PC-3 (cell line): ENCODE measurements at regions not wholly inside any gene's neighbourhood (a gene's known extent, or its start where the extent isn't known, plus 50 kb on each side); places are given as distances from the start of the nearest gene placed in this dataset.

Experiments used
- ATAC-seq: fragments of 200-7000 bp; cut with Tn5 transposase; 2 replicates; pipeline ENCODE4 v1.9.1; 2020; ENCODE audit warnings: mild to moderate bottlenecking, moderate library complexity
- BruUV-seq: library from RNA; stranded (reverse); fragments of 400-500 nt; replicated peaks from 2 replicates; lab custom pipeline; 2021; lab: Mats Ljungman, UMichigan
- CTCF ChIA-PET: fragments of 300-600 bp; sonication (Branson Sonifier 250); formaldehyde crosslinking; loops from one replicate; lab custom pipeline; 2022; ENCODE audit warnings: antibody characterized with exemption; lab: Charles Lee
- POLR2A ChIA-PET: fragments of 300-600 bp; sonication (Branson Sonifier 250); formaldehyde crosslinking; loops from one replicate; lab custom pipeline; 2022; ENCODE audit warnings: antibody characterized with exemption; ENCODE audit not compliant: unreplicated experiment; lab: Charles Lee
- DNase-seq: peaks from one replicate; pipeline ENCODE4 v3.0.0-alpha.2; 2015
- H2AFZ ChIP-seq: fragments of 300-600 bp; sonication (generic); 2 replicates; pipeline ENCODE4 v1.6.0; 2016; ENCODE audit warnings: antibody characterized with exemption, low read length
- H3F3A ChIP-seq: fragments of 300-600 bp; sonication (generic); one replicate; pipeline ENCODE4 v1.6.0; 2017; ENCODE audit warnings: antibody characterized with exemption, low read length, control low read depth, mild to moderate bottlenecking; ENCODE audit not compliant: unreplicated experiment
- H3K27ac ChIP-seq: fragments of 300-600 bp; sonication (generic); 2 replicates; pipeline ENCODE4 v1.5.1; 2016; ENCODE audit warnings: mild to moderate bottlenecking, low read length
- H3K27me3 ChIP-seq: fragments of 300-600 bp; sonication (generic); 2 replicates; pipeline ENCODE4 v1.6.1; 2016; ENCODE audit warnings: low read length, mixed read lengths
- H3K36me3 ChIP-seq: fragments of 300-600 bp; sonication (generic); 2 replicates; pipeline ENCODE4 v1.6.1; 2016; ENCODE audit warnings: low read depth, mixed run types, low read length, mixed read lengths
- H3K4me1 ChIP-seq: fragments of 300-600 bp; sonication (generic); 2 replicates; pipeline ENCODE4 v1.5.1; 2016; ENCODE audit warnings: low read length; ENCODE audit not compliant: insufficient read depth
- H3K4me2 ChIP-seq: fragments of 300-600 bp; sonication (generic); 2 replicates; pipeline ENCODE4 v1.6.0; 2016; ENCODE audit warnings: low read length
- H3K4me3 ChIP-seq: fragments of 300-600 bp; sonication (generic); 2 replicates; pipeline ENCODE4 v1.5.1; 2016; ENCODE audit warnings: mild to moderate bottlenecking, low read length, mixed read lengths
- H3K79me2 ChIP-seq: fragments of 300-600 bp; sonication (generic); 2 replicates; pipeline ENCODE4 v1.6.1; 2017; ENCODE audit warnings: low read length, mixed read lengths
- H3K9ac ChIP-seq: fragments of 300-600 bp; sonication (generic); 2 replicates; pipeline ENCODE4 v1.6.0; 2016; ENCODE audit warnings: mild to moderate bottlenecking, low read length
- H3K9me2 ChIP-seq: fragments of 300-600 bp; sonication (generic); replicated peaks from 2 replicates; pipeline ENCODE4 v1.6.1; 2016; ENCODE audit warnings: mixed run types, low read length, mixed read lengths
- H3K9me3 ChIP-seq: fragments of 300-600 bp; sonication (generic); 2 replicates; pipeline ENCODE4 v1.6.1; 2016; ENCODE audit warnings: low read length, mixed read lengths
- H4K20me1 ChIP-seq: fragments of 300-600 bp; sonication (generic); 2 replicates; pipeline ENCODE4 v1.6.1; 2016; ENCODE audit warnings: low read length, mixed read lengths
- EZH2 ChIP-seq: fragments of 300-600 bp; sonication (generic); IDR thresholded peaks from one replicate; pipeline ENCODE4 v1.6.1; 2017; ENCODE audit warnings: antibody characterized with exemption, mild to moderate bottlenecking, low read length; ENCODE audit not compliant: unreplicated experiment
- EZH2phosphoT487 ChIP-seq: fragments of 300-600 bp; sonication (generic); IDR thresholded peaks from 2 replicates; pipeline ENCODE4 v1.6.1; 2018; ENCODE audit warnings: mild to moderate bottlenecking, antibody characterized with exemption, low read length, borderline replicate concordance
- intact Hi-C: fragments of 100-400 bp; cut with micrococcal nuclease; formaldehyde crosslinking; loops from 2 replicates; pipeline ENCODE4 v1.9.0; 2023
- TF ChIP-seq, protein P1 (sequence below): fragments of 300-600 bp; sonication (generic); conservative IDR thresholded peaks from 2 replicates; pipeline ENCODE4 v1.5.1; 2017; ENCODE audit warnings: antibody characterized with exemption, low read depth, mild to moderate bottlenecking, low read length

DNA sequence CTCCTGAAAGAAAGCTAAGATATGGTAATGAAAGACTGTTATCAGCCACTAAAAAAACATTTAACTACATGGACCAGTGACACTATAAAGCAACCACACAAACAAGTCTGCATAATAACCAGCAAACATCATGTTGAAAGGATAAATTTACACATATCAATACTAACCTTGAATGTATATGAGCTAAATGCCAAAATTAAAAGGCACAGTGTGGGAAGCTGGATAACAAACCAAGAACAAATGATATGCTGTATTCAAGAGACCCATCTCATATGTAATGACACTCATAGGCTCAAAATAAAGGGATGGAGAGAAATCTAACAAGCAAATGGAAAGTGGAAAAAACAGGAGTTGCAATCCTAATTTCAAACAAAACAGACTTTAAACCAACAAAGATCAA, 213.1 kb upstream of the CDH2 start:
- Histone ChIP-seq H3K4me1 (no peaks in the 10 kb centered on the region), H3K27me3 (no peaks in the 10 kb centered on the region), H4K20me1 (no peaks in the 10 kb centered on the region), H2AFZ (no peak overlapping the region), H3K4me2 (no peak overlapping the region), H3K9ac (no peak overlapping the region), H3K4me3 (no peak overlapping the region), H3F3A (no peaks in the 10 kb centered on the region), H3K27ac (no peak overlapping the region), H3K79me2 (no peaks in the 10 kb centered on the region), H3K9me3 (0 out of 2 replicates have a peak, but pooled peaks cover 7% of the 10 kb centered on the region), H3K36me3 (no peaks in the 10 kb centered on the region), H3K9me2 (no peaks in the 10 kb centered on the region)
- no peak for TF ChIP-seq EZH2phosphoT487
- no peak for TF ChIP-seq EZH2
- TF ChIP-seq, protein P1, sequence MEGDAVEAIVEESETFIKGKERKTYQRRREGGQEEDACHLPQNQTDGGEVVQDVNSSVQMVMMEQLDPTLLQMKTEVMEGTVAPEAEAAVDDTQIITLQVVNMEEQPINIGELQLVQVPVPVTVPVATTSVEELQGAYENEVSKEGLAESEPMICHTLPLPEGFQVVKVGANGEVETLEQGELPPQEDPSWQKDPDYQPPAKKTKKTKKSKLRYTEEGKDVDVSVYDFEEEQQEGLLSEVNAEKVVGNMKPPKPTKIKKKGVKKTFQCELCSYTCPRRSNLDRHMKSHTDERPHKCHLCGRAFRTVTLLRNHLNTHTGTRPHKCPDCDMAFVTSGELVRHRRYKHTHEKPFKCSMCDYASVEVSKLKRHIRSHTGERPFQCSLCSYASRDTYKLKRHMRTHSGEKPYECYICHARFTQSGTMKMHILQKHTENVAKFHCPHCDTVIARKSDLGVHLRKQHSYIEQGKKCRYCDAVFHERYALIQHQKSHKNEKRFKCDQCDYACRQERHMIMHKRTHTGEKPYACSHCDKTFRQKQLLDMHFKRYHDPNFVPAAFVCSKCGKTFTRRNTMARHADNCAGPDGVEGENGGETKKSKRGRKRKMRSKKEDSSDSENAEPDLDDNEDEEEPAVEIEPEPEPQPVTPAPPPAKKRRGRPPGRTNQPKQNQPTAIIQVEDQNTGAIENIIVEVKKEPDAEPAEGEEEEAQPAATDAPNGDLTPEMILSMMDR: no peak
- ATAC-seq (no peak), DNase-seq (no peak)
- no TSS peak for BruUV-seq
- CTCF ChIA-PET: no interaction called here
- intact Hi-C loops: no loop called here
- POLR2A ChIA-PET: no interaction called here

DNA sequence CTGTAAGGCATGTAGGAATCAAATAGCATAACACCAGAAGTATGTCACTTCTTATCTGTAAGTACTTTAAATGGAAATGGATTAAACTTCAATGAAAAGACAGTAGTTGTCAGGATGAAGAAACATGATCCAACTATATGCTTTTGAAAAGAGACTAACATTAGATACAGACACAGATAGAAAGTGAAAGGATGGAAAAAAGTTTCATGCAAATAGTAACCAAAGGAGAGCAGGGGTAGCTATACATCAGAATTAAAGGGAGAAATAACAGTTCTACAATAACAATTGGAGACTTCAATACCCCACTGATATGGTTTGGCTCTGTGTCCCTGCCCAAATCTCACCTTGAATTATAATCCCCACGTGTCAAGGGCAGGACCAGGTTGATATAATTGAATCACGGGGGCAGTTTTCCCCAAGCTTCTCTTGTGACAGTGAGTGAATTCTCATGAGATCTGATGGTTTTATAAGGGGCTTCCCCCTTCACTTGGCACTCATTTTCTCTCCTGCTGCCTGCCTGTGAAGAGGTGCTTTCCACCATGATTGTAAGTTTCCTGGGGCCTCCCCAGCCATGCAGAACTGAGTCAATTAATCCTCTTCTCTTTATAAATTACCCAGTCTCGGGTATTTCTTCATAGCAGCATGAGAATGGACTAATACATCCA, 205.4 kb upstream of the CDH2 start:
- H3K36me3 ChIP-seq: no peaks in the 10 kb centered on the region
- H3K9me3 ChIP-seq: no peaks in the 10 kb centered on the region
- H3F3A ChIP-seq: no peaks in the 10 kb centered on the region
- no peak for DNase-seq
- no peaks in the 10 kb centered on the region for H3K4me1 ChIP-seq
- H3K27ac ChIP-seq: no peak overlapping the region
- H3K9ac ChIP-seq: no peak overlapping the region
- no peaks in the 10 kb centered on the region for H3K9me2 ChIP-seq
- no peak overlapping the region for H3K4me3 ChIP-seq
- no TSS peak for BruUV-seq
- no peak overlapping the region for H2AFZ ChIP-seq
- POLR2A ChIA-PET: interaction anchor here (0.7 kb wide), 1 partner anchor 9 kb away, joined by 3 read pairs; no protein-coding TSS in a partner anchor
- no peak overlapping the region for H3K4me2 ChIP-seq
- no peak for TF ChIP-seq EZH2
- TF ChIP-seq, protein P1: no peak
- TF ChIP-seq EZH2phosphoT487: no peak
- H4K20me1 ChIP-seq: no peaks in the 10 kb centered on the region
- CTCF ChIA-PET: no interaction called here
- intact Hi-C loops: no loop called here
- no peaks in the 10 kb centered on the region for H3K79me2 ChIP-seq
- no peaks in the 10 kb centered on the region for H3K27me3 ChIP-seq
- no peak for ATAC-seq

DNA sequence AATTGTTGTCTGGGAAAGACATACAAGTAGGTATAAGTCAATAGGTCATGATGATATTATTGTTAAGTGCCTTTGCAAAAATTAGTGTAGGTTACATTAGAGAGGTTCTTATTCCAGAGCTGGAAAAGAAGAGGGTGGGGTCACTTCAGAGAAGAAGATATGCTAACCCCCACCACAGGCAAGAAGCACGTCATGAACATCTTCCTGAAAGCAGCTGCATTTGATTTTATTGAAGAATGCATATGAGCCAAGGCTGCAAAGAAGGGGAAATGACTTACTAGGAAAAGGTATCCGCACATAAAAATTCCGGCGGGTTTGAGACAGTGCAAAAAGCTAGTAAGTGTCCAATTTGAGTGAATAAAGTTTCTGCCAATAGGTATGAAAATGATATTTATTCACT, 195.3 kb upstream of the CDH2 start:
- no peak overlapping the region for H3K9ac ChIP-seq
- no peak overlapping the region for H3K4me3 ChIP-seq
- H3K4me1 ChIP-seq: no peaks in the 10 kb centered on the region
- no peaks in the 10 kb centered on the region for H3K79me2 ChIP-seq
- intact Hi-C loops: no loop called here
- no TSS peak for BruUV-seq
- H4K20me1 ChIP-seq: no peaks in the 10 kb centered on the region
- no peak overlapping the region for H2AFZ ChIP-seq
- ChIA-PET POLR2A (no interaction called here), CTCF (no interaction called here)
- no peak overlapping the region for H3K27ac ChIP-seq
- no peaks in the 10 kb centered on the region for H3K36me3 ChIP-seq
- H3F3A ChIP-seq: no peaks in the 10 kb centered on the region
- H3K9me3 ChIP-seq: no peaks in the 10 kb centered on the region
- ATAC-seq (no peak), DNase-seq (no peak)
- no peaks in the 10 kb centered on the region for H3K27me3 ChIP-seq
- no peak overlapping the region for H3K4me2 ChIP-seq
- no peaks in the 10 kb centered on the region for H3K9me2 ChIP-seq
- TF ChIP-seq EZH2: no peak
